NCI-H128 (cell line): ENCODE measurements at regions not wholly inside any gene's neighbourhood (a gene's known extent, or its start where the extent isn't known, plus 50 kb on each side); places are given as distances from the start of the nearest gene placed in this dataset.
"Not testable (repeated sequence)": the region's sequence is repeated elsewhere in the genome, so short reads cannot be mapped to it uniquely, and the experiment has no call there.

Source experiments
- DNase-seq: peaks from one replicate; lab custom pipeline; 2025; ENCODE audit not compliant: unreplicated experiment; lab: John Stamatoyannopoulos, UW

DNA sequence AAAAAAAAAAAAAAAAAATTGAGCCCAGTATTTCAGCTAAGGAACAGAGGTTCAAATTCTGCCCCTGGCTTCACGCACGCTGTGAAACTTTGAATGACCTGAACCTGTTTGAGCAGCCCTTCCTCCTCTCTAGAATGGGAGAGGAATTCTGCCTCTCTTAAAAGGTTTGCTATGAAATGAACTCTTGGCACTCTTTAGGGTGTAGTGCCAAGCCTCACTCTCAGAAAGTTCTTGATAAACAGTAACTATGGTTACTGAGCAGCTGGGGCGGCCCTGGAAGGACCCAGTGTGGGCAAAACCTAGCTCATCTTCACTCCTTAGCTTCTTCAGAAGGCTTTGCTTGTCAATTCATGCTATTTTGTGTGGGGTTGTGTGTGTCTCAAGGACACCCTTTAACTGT, 73.7 kb downstream of the GEMIN8 start:
- no peak for DNase-seq

DNA sequence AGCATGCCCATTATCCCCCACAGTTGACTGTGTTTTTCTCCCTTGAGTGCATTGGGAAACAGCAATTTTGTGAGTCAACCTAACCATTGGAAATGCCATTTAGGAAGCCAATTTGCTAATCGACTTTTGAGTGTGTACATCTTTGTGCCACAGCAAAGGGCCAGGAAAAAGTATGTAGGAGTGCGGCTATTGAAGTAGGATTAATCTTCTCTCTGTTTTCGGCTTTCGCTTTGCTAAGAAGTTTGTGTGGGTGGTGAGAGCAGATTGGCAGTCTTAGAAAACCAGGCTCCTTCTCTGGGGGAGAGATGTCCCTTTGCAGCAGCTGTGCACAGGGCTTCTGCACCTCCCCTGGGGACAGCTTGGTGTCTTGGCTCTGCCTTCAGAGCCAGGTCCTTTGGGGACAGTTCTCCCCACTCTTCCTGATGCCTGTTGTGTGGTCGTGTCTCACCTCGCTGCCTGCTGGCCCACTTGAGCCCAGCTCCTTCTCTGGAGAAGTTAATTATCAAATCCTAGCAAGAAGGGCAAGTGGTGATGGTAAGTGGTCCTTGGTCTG, 74.5 kb downstream of the GEMIN8 start:
- DNase-seq = no peak

DNA sequence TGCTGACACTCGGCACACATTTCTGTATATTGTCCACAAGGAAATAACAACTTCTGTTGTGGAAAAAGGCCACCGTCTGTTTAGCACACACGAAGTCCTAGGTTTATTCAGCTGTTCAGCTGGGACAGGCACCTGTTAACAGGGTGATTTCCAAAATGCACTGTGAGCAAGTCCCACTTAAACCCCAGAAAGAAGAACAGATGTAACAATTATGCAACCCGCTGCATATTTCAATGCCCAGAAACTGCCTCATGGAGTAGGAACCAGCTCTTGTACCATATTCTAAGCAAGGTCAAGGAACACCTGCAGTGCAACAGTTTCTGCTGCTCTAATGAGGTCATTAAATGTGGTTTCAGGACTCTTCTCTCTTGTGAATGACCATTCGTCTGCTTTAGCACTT, 77.1 kb downstream of the GEMIN8 start:
- no peak for DNase-seq

DNA sequence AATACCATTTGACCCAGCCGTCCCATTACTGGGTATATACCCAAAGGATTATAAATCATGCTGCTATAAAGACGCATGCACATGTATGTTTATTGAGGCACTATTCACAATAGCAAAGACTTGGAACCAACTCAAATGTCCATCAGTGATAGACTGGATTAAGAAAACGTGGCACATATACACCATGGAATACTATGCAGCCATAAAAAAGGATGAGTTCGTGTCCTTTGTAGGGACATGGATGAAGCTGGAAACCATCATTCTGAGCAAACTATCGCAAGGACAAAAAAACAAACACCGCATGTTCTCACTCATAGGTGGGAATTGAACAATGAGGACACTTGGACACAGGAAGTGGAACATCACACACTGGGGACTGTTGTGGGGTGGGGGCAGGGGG, 83.5 kb downstream of the GEMIN8 start:
- DNase-seq = not testable (repeated sequence)

DNA sequence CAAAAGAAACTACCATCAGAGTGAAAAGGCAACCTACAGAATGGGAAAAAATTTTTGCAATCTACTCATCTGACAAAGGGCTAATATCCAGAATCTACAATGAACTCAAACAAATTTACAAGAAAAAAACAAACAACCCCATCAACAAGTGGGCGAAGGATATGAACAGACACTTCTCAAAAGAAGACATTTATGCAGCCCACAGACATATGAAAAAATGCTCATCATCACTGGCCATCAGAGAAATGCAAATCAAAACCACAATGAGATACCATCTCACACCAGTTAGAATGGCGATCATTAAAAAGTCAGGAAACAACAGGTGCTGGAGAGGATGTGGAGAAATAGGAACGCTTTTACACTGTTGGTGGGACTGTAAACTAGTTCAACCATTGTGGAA, 83.9 kb downstream of the GEMIN8 start:
- DNase-seq = not testable (repeated sequence)

DNA sequence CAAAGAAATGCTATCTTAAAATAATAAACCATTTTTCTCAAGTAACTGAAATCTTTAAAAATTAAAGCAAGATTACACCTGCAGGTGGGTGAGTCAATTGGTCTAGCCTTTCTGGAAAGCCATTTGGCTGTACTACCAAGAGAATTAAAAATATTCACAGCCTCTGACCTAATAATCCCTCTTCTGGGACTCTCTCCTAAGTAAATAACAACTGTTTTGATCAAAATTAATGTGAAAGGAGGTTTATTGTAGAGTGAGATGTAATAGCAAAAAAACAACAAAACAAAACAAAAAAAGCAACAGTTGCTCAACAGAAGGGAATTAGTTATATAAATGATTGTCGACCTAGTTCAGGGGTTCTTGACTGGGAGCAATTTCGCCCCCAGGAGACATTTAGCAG, 89.0 kb downstream of the GEMIN8 start:
- no peak for DNase-seq

DNA sequence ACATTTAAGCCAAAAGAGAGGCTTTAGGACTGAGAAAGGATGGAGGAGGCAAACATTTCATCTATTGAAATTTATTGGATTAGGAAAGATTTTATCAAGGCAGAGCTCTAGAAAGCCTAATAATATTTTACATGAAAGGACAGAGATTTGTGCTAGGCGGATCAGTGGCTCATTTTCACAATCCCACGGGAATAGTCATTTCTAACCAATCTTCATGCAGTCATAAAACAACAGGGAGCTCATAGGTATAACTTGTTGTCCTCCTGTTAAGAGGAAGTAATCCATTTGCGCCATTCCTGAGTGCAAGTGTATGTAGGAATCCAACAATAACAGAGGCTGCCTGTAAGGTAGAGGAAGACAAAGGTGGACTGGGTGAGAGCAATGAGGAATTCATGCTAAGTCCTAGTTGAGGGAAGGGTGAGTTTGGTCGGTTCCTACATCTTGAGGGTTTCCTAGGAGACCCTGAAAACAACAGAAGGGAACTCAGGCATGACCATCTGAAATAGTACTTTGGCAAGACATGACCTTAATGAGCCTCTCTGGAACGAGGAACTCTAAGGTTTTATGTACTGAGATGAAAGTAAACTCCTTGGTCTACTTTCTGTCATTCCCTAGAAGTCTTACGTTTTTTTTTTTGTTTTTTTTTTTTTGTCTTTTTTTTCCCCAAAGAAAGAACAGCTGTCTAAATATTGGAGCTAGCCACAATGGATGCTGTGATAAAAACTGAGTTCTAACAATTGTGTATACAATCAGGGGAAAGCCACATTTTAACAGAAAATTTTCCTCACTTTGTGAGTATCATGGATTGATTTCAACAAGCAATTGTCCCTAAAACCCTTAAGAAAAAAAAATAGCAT, 89.7 kb downstream of the GEMIN8 start:
- DNase-seq = no peak

DNA sequence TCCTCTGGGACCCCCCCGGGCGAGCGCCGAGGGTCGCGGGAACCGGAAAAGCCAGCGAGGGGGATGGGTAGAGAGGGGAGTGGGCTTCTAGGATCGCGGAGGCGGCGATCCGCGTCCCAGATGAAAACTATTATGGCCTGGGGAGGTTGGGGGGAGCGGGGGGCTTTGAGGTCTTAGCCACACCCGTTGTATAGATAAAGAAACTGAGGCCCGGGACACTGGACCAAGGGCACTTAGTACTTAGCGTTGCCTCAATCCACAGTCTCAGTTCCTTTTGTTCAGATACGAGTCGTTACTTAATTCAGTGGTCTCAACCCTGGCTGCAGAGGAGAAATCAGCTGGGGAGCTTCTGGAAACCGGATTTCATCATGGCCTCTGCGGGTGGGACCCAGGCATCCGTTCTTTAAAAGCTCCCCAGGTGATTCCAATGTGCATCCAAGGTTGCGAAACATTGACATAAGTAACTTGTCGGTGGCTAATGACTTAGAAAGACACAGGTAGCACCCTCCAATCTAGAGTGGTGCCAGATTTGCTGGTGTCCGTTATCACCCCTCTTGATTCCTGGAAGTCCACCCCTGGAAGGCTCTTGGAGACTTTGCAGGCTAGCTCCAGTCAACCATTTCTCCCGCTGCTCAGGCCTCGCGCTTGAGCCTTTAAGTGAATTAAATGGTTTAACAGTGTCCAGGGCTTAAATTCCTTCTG, 90.7 kb downstream of the GEMIN8 start:
- no peak for DNase-seq

DNA sequence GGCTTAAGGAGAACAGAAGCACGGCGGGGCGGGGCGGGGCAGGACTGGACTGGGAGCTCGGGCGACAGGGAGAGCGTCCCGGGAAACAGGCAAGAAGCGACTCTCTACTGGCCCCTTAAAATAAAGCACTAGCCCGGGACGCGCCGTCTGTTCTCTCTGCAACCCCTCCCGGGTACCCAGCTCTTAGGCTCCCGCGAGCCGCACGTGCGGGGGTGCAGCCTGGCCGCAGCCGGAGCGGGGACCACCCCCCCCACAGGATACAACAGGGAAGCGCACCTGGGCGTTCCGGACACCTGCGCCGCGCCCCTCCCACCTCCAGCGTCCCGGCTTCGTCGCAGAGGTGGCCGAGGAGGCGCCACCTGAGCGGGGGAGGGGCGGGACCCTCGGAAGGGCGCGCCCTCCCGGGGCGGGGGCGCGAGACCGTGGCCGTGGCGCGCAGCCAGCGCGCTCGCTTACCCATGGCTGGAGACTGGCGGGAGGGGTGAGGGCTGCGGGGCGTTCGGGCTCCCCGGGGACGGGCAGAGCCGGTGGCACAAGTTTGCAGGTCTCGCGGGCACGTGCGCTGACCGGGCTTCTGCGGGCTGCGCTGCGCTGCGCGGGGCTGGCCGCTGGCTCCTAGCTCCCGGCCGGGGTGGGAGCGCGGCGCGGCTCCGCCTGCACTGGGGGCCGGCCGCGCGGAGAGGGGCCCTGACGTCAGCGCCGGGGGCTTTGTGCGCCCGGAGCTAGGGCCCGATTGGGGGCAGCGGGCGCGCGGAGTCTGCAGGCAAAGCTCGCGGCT, 91.5 kb downstream of the GEMIN8 start:
- no peak for DNase-seq

DNA sequence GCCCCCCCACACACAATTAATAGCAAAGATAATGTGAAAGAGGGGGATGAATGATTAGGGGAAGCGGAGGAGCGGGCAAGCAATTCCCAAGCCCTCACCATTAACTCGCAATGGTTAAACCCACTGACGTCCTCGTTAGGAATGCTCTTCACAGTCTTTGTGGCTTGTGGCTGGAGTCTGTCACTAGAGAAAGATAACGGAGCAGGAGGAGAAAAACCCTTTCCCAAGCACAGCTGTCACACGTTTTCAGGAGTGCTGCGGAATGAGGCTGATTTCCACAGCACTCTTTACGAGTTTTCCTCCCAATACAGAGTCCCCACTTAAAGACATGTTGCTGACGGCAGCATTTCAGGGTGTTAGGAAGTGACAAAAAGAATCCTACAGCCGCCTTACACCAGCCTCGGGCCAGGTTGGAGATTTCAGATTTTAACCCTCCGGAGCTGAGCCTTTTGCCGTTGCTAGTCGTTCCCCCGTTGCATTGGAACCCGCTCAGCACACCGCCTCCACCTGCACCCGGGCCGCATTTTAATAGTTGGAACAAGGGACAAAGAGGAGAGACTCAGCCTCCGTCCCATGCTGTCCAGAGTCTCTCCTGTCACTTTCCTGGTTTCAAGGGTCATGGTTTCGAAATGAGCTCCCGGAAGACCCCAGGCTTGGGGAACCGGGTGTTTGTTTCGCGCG, 92.2 kb downstream of the GEMIN8 start:
- DNase-seq = no peak

DNA sequence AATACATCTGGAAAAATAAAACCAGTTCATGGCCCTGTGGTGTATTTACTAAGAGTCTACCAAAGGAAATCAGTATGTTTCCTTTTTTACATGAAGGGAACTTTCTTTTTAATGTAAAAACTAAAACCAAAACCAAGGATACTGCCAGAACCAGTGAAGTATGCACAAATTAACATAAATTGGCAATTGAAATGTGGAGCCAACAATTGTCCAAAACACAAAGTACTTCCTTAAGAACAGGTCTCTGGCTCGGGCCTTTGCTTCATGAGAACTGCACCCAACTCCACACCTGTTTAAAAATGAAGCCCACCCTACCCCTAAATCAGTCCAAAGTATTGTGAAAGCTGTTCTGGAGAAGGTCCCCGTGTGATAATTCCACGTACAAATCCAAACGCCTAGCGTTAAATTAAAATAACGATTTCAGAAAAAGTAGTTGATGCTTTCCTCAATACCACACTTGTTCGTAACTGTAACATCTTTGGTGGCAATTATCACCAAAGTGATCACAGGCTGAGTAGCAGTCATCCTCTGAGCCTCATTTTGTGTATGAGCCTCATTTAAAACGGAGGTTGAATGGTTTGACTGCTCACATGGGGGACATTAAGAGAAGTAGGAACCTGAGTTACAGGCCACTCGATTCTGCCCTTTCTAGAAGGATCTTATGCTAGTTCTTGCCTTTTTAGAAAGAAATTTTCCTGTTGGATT, 93.0 kb downstream of the GEMIN8 start:
- no peak for DNase-seq

DNA sequence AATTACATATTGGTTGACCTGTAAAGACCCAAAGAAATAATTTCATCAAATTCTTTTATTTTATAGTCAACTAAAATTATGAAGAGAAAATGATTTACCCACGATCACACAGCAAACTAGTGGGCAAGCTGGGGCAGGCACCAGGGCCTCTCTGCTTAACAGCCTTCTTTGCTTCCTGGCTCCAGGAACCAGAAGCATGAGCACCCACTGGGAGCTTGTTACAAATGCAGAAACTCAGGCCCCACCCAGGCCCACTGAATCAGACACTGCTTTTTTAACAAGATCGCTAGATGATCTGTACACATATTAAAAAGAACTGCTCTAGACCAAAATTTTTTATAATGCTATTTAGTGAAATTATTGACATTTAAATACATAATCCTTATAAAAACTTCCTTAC, 95.0 kb downstream of the GEMIN8 start:
- no peak for DNase-seq

DNA sequence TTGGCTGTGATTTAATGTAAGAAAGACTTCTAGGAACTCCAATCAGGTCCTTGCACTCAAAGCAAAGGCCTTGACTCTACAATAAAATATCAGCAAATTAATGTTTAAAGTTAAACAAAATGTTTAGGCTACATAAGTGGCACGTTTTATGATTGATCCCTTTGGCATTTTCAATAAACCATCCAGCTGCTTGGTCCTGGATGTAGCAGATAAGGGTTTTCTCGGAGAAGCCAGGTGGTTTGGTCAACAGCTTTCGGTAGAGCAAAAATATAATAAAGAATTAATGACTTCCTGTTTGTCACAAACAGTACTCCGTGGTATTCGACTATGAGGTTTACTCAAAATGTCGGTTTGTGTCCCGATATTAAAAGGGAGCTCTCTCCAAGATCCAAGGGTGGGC, 95.8 kb downstream of the GEMIN8 start:
- DNase-seq = no peak

DNA sequence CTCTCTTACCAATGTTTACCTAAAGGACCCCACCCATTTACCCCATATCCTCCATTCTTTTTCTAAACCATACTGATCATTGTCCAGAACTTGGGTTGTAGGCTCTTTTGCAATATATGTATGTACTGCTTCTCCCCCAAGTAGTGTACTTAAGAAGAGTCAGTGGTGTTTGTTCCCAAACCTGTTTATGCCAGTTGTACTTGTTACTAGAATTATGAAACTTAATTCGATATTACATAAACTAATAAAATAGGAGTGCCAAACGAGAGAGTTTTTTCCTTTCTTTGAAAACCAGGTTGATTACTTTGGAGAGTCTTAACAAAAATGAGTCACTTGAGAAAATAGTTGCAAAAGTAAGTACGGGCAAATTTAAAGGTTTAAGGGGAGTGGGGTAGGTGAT, 96.3 kb downstream of the GEMIN8 start:
- no peak for DNase-seq

DNA sequence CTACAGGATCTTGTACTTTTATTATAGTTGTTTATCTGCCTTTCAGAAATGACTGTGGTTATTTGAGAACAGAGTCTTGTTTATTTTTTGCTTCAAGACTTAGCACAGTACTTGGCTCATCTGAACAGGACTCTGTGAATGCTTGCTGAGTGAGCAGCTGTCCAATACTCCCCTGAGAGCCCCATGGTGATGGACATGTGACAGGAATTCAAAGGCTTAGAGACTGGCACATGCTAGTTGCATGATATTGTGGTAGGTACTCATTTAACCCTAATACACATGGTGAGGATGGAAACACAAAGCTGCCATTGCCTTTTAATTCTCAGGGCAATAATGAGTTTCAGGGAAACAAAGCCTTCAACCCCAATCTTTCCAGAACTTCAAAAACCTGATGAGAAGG, 97.3 kb downstream of the GEMIN8 start:
- no peak for DNase-seq

DNA sequence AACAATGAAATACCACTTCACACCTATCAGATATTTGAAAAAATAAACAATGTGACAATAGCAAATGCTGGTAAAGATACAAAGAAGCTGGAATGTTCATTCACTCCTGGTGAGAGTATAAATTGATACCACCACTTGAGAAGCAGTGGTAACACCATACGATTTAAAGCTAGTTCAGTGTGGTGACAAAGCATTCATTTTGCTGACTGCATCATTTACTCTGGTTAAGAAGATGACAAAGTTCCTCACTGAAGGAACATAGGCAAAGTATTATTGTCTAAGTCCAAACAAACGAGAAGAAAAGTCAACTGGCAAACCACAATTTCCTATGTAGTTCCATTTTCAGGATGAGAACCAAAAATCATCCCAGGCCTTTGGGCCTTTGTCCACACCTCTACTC, 102.5 kb downstream of the GEMIN8 start:
- DNase-seq = no peak

DNA sequence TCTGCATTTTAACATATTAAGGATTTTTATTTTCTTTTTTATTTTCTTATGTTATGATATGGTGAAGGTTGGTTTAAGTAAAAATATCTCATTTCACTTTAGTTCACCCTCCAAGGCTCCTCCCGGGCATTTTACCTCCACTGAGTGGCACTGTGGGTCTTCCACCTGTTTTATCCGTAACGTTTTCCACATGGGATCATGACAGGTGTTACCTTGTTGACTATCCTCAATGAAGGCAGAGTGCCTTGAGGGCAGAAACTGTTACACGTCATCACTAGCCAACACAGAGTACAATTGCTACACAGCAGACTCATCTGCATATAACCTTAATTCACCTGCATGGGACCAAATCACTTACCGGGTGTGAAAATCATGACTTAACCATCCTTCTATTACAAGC, 105.8 kb downstream of the GEMIN8 start:
- peak; percentile 6 for DNase-seq

DNA sequence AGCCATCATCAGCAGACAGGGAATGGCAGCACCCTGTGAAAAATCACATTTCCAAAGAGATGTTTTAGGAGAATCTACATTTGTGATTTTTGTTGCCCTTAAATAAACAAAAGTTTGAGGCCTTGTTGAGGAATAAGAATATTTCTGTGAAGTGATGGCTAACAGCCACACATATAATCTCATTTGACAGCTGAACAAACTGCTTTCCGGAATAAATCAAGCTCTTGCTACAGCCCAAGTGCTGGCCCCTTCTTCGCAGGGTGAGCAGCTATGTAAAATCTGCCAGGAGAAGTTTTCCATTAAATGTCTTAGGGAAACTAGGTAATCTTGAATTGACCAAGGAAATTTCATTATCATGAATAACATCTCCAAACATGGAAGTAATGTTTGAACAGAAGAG, 106.4 kb upstream of the GPM6B start:
- DNase-seq = no peak

DNA sequence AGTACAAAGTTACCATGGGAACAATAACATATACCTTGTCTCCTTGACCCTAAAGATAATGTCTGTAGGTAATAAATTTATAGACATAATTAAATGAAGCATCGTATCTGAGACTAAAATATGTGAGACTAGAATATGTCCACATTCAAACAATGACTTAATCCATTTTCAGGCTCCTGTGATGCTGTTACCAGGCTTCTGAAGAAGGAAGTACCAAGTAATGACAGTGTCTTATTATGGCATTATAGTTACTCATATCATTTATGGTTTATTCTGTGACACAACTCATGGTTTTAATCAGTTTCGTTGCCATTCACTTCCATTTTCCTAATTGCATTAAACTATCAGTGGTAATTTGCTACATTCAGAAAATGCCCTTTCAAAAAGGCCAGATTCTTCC, 100.6 kb upstream of the GPM6B start:
- DNase-seq = no peak

DNA sequence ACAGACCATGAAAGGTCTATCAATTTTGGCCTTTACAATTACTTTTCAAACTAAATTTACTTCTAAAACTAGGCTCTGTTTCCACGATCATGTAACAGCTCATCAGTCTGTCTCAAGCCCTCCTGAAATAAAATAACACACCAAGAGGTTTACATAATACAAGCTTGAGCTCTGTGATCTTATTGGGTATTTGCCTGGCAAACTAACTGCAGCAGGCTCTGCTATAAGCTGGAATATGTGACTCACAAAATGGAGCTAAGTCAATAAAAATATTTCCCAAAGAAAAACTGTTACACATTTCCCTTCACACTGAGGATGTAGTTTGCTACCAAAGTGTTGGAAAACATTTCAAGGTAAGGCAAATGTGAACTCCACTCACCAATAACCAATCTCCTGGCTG, 94.7 kb upstream of the GPM6B start:
- no peak for DNase-seq
